Retina (tissue), 1 donor: ENCODE measurements at regions not wholly inside any gene's neighbourhood (a gene's known extent, or its start where the extent isn't known, plus 50 kb on each side); places are given as distances from the start of the nearest gene placed in this dataset.
A peak's percentile ranks its signal among the peaks of the same experiment; 100 is the strongest.

Source experiments
- DNase-seq: peaks from one replicate; pipeline ENCODE4 v3.0.0-alpha.2; 2016

- no peak for DNase-seq
Measured at GRCh38 chr9:17894501-17895160, 315.8 kb downstream of the SH3GL2 start.

DNA sequence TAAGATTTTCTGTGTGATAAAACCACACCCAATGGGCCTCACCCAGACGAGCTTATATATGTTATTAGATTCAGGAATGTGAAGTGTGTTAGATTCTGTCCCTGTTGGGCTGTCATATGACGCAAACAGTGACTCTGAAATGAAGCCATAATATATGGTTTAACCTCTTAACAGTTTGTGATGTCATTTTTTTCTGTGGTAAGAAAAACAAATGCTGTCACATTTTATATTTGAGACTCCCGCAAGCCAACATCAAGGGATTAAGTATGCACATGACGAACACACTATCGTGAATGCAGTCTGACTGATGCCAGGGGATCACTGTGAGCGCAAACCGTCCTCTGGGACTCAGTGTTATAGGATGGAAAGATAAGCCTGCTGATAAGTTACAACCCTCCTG is 321.7 kb downstream of the SH3GL2 start:
- DNase-seq = peak; percentile 17

DNA sequence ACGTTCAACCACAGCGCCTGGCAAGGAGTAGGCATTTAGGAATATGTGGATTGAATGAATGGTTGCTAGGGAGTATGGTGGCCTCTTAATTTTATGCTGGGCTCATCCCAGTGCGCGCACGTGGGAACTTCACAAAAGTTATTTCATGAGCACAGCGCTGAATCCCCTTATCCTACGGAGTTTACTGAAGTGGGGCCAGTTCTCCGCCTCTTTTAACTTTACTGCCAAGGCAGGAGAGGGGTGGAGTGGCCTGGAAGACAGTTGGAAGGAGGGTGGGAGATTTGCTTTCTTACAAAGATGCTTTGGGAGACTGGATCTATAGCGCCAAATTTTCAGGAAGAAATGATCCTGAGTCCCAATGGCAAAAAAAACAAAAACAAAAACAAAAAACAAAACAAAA is 326.5 kb downstream of the SH3GL2 start:
- no peak for DNase-seq

GRCh38 chr9:17905781-17906175 is 326.9 kb downstream of the SH3GL2 start:
- DNase-seq = peak; percentile 76

GRCh38 chr9:17906176-17906840 is 327.4 kb downstream of the SH3GL2 start:
- DNase-seq = peak; percentile 81

DNA sequence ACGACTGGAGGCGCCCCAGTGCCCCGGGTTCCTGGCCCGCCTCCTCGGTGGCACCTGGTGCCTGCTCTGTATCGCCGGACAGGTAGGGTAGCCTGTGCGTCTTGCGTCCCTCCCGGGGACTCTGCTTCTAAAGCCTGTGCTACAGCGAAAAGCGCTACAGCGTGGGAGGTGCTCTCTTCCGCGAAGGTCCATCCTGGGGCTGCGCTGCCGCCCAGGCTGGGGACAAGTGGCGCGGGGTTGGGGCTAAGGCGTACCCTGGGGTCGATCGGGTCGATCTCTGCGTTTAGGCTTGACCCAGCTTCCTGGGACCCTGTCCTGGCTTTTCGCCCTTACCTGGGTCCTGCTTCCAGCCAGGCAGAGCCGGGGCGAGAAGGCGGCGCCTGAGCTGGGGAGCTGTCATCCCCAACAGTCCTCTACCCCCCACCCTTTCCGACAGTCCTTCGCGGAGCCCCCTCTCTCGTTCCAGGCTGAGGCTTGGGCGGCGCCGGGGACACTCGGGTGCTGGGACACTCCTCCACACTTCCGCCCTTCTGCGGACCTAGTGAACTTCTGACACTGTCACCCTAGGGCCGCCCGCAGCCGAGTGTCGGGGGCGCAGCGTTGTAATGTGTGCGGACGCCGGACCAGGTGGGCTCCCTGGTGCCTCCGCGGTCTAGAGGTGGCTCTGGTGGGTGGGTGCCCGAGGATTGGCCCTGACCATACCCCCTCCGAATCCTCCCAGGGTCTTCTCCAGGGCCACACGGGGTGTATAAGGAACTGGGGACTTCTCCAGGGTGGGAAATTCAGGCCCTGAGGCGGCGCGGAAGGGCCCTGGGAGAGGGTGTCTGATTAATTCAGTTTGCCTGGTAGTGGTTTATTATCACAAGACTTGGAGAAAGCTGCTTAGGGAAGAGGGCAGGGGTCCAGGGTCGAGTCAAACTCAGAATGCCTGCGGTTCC is 328.2 kb downstream of the SH3GL2 start:
- DNase-seq = peak; percentile 79

GRCh38 chr9:17907779-17908508 is 329.1 kb downstream of the SH3GL2 start:
- DNase-seq = peak; percentile 16

- DNase-seq = no peak
Measured at GRCh38 chr9:17926246-17926645, 347.4 kb downstream of the SH3GL2 start.

DNA sequence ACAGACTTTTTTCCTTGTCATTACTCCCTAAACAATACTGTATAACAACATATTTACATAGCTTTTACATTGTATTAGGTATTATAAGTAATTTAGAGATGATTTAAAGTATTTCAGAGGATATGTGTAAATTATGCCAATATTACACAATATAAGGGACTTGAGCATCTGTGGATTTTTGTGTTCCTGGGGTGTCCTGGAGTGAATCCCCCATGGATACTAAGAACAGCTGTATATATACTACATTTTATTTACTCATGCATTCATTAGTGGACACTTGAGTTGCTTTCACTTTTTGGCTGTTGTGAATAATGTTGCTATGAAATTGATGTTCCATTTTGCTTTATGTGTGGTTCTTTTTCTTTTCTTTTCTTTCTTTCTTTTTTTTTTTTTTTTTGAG is 348.8 kb downstream of the SH3GL2 start:
- no peak for DNase-seq

DNA sequence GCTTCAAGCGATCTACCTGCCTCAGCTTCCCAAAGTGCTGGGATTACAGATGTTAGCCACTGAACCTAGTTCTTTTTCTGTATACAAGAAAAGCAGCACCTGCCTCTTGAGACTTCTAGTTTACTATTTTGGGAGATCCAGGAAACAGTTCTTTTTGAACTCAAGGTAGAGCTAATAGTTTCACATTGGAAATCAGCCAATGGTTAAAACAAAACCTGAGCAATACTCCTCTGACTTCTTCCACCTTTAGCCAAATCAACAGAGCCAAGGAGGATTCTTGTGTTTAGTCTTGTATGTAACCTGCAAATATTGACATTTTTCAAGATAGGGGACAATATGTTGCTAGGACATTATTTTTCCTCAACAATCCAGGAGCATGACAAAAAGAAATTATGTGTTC is 349.4 kb downstream of the SH3GL2 start:
- no peak for DNase-seq

GRCh38 chr9:17928768-17929167 is 349.9 kb downstream of the SH3GL2 start:
- no peak for DNase-seq

- no peak for DNase-seq
Measured at GRCh38 chr9:17929506-17929905, 350.6 kb downstream of the SH3GL2 start.

DNA sequence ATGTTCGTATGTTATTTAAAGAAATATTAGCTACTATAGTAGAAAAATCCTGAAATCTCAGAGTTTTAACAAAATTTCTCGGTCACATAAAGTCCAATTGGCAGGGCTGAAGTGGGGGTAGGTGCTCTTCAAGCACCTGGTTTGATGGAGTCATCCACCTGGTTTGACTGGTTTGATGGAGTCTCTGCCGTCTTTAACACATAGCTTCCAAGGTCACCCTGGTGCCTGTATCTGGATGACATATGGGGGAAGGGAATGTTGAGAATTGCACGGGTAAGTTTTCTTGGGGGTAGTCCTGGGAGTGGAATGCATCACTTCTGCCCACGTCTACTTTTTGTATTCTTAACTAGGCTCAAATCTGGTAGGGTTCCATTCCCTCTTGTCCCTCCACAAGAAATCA is 351.2 kb downstream of the SH3GL2 start:
- DNase-seq = no peak

DNA sequence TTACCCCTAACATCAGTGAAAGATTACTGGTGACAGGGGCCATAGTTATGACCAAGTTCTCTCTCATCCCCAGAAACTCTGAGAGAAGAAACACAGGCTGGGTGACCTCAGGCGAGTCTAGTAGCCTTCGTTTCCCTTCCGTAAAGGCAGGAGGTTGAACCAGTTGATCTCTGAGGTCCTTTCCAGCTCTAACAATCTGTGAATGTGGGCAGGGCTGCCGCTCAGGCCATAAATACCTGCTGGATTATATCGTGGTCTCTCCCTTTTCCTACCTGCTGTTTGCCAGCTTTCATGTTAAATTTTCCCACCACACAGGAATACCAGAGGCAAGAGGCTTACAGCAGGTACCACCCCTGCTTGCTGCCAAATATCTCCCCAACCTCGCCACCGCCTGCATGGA is 357.5 kb downstream of the SH3GL2 start:
- DNase-seq = no peak

GRCh38 chr9:17938035-17938655 is 359.3 kb downstream of the SH3GL2 start:
- DNase-seq = no peak

DNA sequence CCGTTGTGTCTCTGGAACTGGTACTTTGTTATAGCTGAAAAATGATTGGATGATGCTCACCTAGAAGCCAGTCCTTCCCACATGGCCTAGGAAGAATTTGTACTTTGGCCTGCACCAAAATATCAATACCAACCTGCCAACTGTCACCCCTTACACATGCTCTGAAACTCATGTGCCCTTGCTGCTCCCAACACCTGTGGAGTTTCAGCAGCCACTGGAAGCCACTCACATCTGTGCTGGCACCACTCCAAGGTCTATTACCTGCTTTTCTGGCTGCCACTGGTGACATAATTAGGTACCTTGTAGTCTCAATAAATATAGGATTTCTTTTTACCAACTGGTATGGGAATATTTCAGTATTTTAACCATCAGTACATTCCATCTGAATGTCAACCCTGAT is 363.6 kb downstream of the SH3GL2 start:
- no peak for DNase-seq

DNA sequence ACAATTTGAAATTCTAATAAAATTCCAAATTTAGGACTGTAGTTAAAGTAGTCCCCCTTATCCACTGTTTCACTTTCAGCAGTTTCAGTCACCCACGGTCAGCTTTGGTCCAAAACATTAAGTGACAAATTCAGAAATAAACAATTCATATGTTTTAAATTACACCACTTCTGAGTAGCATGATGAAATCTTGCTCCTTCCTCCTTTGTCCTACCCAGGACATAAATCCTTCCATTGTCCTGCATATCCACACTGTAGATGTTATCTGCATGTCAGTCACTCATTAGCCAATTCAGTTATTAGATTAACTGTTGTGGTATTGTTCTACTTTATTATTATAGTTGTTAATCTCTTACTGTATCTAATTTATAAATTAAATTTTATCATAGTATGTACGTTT is 376.5 kb downstream of the SH3GL2 start:
- no peak for DNase-seq

DNA sequence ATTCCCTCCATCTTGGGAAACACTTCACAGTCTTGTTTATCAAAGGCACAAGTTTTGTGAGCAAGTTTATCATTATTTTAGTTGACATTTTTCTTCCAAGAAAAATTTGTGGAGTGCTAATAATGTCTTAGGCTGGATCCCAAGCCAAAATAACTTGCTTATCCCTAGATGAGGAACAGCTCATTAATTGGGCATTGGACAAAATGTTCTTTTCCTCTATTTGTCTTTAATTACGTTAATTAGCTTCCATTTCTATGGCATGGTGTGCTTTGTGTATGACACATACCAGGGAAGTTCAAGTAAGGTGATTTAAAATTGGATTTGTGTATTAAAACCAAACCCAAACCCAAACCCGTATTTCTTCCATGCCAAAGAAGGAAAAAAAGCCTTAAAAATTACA is 379.5 kb downstream of the SH3GL2 start:
- DNase-seq = no peak

- no peak for DNase-seq
Measured at GRCh38 chr9:17962747-17963146, 383.9 kb downstream of the SH3GL2 start.

- DNase-seq = no peak
Measured at GRCh38 chr9:17963498-17963897, 384.6 kb downstream of the SH3GL2 start.

DNA sequence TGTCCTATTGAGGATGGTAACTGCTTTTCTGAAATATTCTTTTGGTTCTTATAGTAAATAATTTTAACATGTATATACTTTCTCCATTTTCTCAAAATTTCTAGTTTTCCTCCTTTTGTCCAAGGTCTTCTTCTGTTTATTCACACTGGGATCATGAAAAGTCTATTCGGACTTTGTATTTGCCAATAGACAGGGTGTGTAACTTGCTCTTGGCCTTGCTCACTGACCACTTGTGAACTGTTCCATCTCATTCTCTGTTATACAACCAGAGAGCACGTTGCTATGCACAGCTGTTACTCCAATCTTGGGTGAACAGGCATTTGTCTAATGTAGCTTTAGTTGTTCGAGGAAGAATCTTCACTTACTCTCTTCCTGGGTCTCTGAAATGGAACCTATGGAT is 388.9 kb downstream of the SH3GL2 start:
- DNase-seq = no peak

DNA sequence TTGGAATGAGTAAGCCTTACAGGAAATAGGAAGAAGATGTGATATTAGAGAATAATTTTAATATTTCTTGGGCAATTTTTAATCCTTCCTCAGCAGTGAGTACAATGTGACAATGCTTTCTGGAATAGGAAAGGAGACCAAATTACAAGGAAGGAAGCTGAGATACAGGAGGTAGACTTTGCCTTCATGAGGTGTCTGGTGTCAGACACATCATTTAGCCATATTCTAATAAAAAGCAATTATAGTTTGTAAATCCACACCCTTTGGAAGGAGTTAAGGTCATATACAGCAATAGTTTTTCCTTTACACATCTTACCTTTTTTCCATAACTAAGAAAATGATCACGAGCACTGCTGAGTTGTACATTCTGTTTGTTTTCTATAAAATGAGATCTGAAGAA is 390.4 kb downstream of the SH3GL2 start:
- no peak for DNase-seq

DNA sequence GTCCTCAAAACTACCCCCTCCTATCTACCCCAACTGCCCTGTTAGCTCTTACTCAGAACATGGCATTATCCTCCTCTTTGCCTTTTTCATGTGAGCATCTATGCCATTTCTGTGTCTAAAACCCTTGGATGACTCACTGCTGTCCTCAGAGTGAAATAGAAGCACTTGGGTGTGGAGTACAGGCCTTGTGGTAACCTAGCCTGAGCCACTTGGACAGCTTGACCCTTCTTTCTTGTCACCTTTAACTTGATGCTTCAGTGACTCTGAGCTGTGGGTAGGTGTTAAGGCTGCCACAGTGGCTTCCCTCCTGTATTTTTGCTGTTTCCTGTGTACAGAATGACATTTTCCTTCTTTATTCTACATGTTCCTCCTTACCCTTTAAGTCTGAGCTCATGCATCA is 391.4 kb downstream of the SH3GL2 start:
- DNase-seq = no peak
